Posterior cingulate gyrus (tissue), 11 donors: ENCODE measurements at regions not wholly inside any gene's neighbourhood (a gene's known extent, or its start where the extent isn't known, plus 50 kb on each side); places are given as distances from the start of the nearest gene placed in this dataset.

Experiments
- DNase-seq, 10 donors: peaks; one replicate each; pipeline versions ENCODE4 v3.0.0 to v3.0.0-alpha.2; 2020 to 2021; ENCODE audit warnings: mixed read lengths in 3 of 10
- intact Hi-C: fragments of 100-400 bp; cut with DNase I; formaldehyde crosslinking; loops from one replicate; pipeline ENCODE4 v1.15.1; 2023

GRCh38 chr18:40102903-40103302 is 1852.1 kb upstream of the PIK3C3 start:
- no peak for DNase-seq
- intact Hi-C loops = no loop called here

GRCh38 chr18:40099641-40100040 is 1855.4 kb upstream of the PIK3C3 start:
- DNase-seq = no peak
- intact Hi-C loops = no loop called here

- intact Hi-C loops = no loop called here
- DNase-seq = no peak
These were observed 1858.4 kb upstream of the PIK3C3 start for GRCh38 chr18:40096675-40097074.

- no peak for DNase-seq
- intact Hi-C loops = no loop called here
These were observed 1860.6 kb upstream of the PIK3C3 start for GRCh38 chr18:40094441-40094840.

DNA sequence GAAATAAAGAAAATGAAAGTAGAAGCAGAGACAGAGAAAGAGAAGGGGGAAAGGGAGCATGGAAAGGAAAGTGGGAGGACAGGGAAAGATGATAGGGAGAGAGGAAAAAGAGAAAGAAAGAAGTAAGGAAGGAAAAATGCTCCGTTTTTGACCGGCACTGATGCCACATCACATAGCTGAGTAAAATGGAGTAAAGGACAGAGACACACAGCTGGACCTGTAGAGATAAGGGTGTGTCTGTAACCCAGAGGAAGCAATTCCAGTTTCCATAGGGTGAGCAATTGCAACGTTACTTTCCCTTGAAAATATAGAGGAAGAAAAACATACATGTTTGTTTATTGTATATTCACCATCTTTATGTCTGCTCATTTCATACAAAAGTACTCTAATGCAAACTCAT is 1866.9 kb upstream of the PIK3C3 start:
- intact Hi-C loops = no loop called here
- DNase-seq = no peak

DNA sequence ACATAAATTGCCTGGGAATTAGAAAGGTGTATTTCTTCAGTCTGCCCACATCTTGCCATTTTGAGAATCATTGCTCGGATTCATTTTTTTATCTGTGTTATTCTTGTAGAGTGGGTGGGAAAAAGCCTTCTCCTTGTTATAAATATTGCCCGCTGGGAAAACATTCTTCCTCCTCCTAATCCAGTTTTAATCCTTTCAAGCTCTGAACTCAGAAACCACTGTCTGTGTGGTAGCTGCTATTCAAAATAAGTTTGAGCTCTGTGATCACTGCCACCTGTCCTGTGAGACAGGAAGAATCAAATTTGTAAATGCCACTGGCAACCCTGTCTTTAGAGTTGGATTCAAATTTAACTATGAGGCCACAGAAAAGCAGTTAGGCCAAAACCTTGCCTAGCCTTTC is 1875.2 kb upstream of the PIK3C3 start:
- DNase-seq = no peak
- intact Hi-C loops = no loop called here

GRCh38 chr18:40075616-40076015 is 1879.4 kb upstream of the PIK3C3 start:
- intact Hi-C loops = no loop called here
- no peak for DNase-seq

GRCh38 chr18:40072761-40073160 is 1882.3 kb upstream of the PIK3C3 start:
- DNase-seq = no peak
- intact Hi-C loops = no loop called here

DNA sequence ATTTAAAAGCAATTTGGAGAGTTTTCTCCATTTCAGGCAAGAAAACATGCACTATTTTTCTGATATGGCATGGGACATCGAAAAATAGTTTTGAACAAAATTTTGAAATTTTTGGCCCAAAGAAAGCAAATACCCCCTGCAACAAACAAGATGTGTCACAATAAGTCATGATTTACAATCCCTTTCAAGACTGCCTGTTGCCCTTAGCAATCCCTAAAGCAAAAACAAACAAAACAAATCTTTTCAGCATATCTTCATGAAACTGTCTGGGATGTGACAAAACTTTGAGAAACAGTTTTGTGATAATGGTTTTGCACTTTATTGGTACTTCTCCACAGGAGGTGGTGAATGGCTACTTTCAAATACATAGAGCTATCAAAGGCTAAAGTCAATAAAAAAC is 1888.7 kb upstream of the PIK3C3 start:
- no peak for DNase-seq
- intact Hi-C loops = no loop called here

DNA sequence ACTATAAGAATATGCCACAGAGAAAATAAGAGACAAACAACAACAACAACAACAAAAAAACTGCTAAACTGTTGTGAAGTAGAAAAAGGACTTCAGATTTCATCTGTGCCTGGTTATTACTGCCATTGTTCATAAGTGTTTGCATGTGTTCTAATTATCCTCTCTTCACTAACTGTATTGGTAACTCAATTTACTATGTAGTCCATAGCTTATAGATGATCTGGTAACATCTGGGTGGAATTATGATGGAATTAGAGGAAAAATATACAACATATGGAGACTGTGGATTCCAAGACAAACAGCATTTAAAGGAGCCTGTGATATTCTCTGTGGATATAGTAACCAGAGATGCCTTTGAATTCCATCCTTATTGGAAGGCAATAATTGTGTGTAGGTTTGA is 1891.5 kb upstream of the PIK3C3 start:
- DNase-seq = no peak
- intact Hi-C loops = no loop called here

- no peak for DNase-seq
- intact Hi-C loops = no loop called here
These were observed 1893.9 kb upstream of the PIK3C3 start for GRCh38 chr18:40061086-40061485.

- intact Hi-C loops = no loop called here
- DNase-seq = no peak
These were observed 1894.5 kb upstream of the PIK3C3 start for GRCh38 chr18:40060562-40060961.

DNA sequence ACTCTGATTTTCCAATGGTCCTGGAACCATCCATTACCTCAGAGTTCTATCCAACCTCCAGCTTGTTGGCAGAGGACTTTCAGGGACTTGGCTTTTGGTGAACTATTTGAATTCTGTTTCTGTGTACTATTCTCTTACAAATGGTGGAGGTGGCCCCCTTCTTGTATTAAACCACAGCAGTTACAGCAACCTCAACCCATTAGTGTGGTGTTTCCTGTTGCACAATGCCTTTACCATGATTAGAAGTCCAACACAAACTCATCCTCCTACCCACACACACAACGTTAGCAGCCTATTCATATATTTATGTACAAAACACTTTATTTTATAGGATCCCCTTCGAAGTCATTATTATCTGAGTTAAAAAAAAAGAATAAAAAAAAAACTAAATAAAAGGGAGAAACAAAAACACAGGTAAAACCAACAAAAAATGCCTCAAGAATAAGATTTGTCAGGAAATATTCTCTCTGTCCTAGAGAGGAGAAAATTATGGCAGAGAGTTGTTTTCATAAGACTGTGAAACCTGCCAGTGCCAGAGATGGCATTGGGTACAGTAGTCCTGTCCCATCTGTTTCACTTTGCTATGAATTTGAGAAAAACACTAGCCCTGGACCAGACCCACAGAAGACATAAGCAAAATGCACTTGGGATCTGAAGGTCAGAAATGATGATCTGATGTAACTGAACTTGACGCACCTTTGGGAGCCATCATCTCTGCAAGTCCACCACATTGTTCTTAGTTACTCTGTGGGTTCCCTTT is 1896.0 kb upstream of the PIK3C3 start:
- intact Hi-C loops = no loop called here
- no peak for DNase-seq

DNA sequence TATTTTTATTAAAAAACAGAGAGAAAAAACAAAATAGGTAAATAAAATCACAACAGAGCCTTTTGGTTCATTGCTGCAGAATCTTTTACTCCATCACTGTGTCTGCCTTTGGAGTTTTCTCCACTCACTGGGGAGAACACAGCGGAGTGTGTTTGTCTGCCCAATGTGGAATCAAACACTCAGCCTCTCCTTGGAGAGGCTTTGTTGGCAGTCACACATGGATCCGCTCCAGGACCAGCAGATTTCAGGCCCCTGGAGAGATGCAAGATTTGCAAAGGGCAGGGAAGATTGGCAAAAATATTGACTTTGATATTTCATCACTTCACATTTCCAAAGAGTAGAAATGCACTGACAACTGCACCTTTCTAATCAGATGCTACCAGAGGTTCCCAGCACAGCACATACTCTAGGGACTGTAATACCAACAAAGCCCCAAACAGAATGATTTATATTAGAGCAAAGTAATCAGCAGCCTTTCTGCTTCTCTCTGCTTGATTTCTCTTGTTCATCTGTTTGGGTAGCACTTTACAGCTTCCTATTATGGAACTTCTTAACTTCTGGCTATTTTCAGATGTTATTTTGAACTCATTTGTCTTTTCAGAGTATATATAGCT is 1898.8 kb upstream of the PIK3C3 start:
- intact Hi-C loops = no loop called here
- peak in 2 of 10 donors; percentile 9 to 34 for DNase-seq

DNA sequence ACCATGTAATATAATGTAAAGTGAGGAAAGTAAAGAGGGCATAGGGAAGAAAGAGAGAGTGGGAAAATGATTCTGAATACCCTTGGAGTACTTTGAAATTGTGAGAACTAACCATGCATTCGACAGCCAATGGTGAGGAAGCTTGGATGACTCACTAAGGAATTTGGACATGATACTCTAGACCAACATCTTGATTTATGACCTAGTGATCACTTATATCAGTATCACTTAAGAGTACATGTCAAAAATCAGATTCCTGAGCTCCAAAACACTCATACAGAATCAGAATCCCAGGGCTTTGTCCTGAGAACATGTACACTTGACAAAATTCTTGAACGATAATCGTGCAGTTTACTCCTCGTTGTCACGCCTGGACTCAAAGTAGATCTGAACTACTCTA is 1899.8 kb upstream of the PIK3C3 start:
- intact Hi-C loops = no loop called here
- no peak for DNase-seq

DNA sequence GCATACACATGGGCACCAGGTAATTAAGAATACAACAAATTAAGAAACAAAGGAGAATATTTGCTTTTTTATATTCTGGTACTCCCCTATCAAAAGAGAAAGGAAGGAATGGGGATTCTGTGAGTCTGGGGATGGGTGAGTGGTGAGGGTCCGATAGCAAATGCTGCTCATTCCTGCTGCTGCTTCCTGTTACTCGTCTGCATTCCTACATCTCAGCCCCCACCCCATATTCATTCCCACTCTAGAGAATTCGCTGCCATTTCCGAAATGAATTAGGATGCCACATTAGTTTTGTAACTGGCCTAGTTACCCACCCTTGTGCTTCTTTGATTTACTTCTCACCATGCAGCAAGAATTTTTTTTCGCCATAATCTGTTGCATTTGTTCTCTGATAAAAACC is 1905.3 kb upstream of the PIK3C3 start:
- no peak for DNase-seq
- intact Hi-C loops = no loop called here

DNA sequence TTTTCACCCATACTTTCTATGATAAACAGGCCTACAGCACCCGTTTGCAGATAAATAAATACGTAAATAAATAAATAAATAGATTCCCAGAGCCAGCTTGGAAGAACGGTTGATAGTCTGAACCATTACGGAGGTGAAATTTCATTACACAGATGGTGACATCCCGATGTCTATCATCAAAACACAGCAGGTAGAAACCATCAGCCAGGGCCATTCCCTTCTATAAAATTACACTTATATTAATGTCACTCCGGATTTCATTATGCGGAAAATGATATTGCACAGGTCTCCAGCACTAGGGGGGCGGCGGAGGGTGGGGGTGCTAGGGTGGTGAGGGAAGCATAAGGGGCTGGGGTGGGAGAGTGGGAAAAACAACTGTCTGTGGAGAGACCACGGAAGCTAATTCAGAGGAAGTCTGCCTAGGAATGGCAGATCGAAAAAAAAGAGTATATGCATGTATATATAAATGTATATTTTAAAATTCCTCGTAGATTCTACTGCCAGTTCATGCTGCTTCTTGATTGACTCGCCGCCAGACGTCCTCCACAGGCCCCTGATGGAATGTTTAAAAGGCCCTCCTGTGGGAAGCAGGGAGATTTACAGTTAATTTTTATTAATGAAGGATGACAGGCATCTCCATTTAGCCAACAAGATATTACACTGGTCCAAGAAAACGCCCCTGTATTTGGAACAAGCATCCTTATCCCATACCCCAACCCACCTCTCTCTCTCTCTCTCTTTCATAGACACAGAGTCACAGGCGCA is 1906.0 kb upstream of the PIK3C3 start:
- no peak for DNase-seq
- intact Hi-C loops = no loop called here

DNA sequence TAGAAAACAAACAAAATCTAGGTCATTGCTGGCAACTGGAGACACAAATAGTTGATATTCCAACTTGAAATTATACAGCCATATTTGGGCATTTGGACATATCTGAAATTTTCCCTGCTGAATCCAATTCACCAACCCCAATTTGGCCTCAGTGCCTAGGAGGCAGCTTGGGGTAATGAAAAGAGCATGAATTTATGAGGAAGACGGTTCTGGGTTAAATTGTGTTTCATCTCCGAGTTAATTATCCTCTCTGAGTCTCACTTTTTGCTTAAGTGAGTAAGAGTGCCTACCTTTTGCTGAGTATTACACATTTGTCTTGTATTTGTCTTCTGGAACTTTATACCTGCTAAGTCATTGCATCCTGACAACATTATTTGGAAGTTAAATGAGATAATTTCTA is 1906.8 kb upstream of the PIK3C3 start:
- intact Hi-C loops = no loop called here
- DNase-seq = no peak

- intact Hi-C loops = no loop called here
- DNase-seq = no peak
These were observed 1908.4 kb upstream of the PIK3C3 start for GRCh38 chr18:40046596-40046995.

DNA sequence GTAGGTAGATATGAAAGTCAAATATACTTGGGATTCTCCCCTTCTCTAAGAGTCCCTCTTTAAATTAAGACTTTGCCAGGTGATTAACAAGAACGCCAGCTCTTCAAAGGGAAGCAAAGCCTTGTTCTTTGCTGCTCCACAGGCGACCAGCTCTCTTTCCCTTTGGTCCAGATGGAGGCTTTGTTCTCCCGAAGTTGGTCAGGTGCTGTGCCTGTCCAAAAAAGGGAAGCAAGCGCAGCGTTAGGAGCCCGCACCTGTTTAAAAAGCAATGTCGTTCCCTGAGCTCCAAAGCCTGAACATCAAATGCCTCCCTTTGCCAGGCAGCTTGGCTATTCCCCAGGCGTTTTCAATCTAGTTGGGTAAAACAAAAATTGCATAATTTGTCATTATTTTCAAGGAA is 1913.1 kb upstream of the PIK3C3 start:
- intact Hi-C loops = no loop called here
- DNase-seq = peak in 2 of 10 donors; percentile 49

GRCh38 chr18:40040574-40040973 is 1914.5 kb upstream of the PIK3C3 start:
- DNase-seq = no peak
- intact Hi-C loops = no loop called here

DNA sequence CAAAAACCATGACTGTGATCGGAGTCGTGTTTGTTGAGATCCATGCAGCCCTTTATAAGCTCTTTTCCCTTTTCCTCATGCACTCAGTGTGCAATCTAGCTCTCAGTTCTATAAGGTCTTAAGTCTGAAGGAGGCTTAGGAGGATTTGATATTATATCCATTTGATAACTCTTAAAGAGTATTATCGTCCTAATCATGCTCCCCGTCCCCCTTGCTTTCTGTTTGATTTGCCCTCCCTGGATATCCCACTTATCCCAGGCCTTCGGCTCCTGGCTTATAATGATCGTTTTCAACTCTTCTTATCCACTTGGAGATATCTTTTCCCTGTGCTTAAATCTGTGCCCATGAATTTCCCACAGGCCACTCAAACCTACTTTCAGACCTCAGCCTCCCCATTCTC is 1917.7 kb upstream of the PIK3C3 start:
- DNase-seq = no peak
- intact Hi-C loops = no loop called here
